ENCODE measurements at regions not wholly inside any gene's neighbourhood (a gene's known extent, or its start where the extent isn't known, plus 50 kb on each side); places are given as distances from the start of the nearest gene placed in this dataset.

GRCh38 chr5:135176991-135177390 lies 143.0 kb upstream of the PITX1 start:
- H3K27me3 Mint-ChIP-seq (ENCODE audit: low read depth in 2 of 2) = peaks cover 9 to 14% of the 10 kb centered on the region in 2 donors
- WGBS (ENCODE audit: insufficient coverage) = 93% methylated on average over 7 of the region's 7 CpGs

GRCh38 chr5:135174315-135175096 lies 140.5 kb upstream of the PITX1 start:
- no peak overlapping the region for H3K27ac ChIP-seq (ENCODE audit: low read length)
- H3K4me3 Mint-ChIP-seq = no peak overlapping the region
- DNase-seq (no peak), ATAC-seq (no peak)
- 80% methylated on average over 8 of the region's 8 CpGs for WGBS (ENCODE audit: insufficient coverage)
- H3K4me1 Mint-ChIP-seq = no peaks in the 10 kb centered on the region
- H3K27ac Mint-ChIP-seq = no peak overlapping the region
- no peaks in the 10 kb centered on the region for H3K9me3 ChIP-seq (ENCODE audit: control insufficient read depth, insufficient read depth, low read length)
- H3K4me1 ChIP-seq (ENCODE audit: control insufficient read depth, insufficient read depth, low read length) = no peaks in the 10 kb centered on the region
- H3K27me3 ChIP-seq (ENCODE audit: control insufficient read depth, insufficient read depth, low read length) = no peaks in the 10 kb centered on the region
- no peaks in the 10 kb centered on the region for H3K9me3 Mint-ChIP-seq
- H3K36me3 Mint-ChIP-seq = no peaks in the 10 kb centered on the region
- H3K27me3 Mint-ChIP-seq (ENCODE audit: low read depth in 2 of 2) = peaks cover 17 to 23% of the 10 kb centered on the region in 2 donors
- intact Hi-C loops (cut with micrococcal nuclease) = no loop called here
- no peaks in the 10 kb centered on the region for H3K36me3 ChIP-seq (ENCODE audit: control insufficient read depth, insufficient read depth, low read length)
- H3K4me3 ChIP-seq (ENCODE audit: low read length) = no peak overlapping the region
- TF ChIP-seq CTCF (IDR thresholded peaks at IDR 0.05) = no peak

More at GRCh38 chr5:135176991-135177390, 143.0 kb upstream of the PITX1 start:
- H3K27ac Mint-ChIP-seq = no peak overlapping the region
- H3K9me3 Mint-ChIP-seq = no peaks in the 10 kb centered on the region
- intact Hi-C loops (cut with micrococcal nuclease) = no loop called here
- no peaks in the 10 kb centered on the region for H3K36me3 ChIP-seq (ENCODE audit: control insufficient read depth, insufficient read depth, low read length)
- no peaks in the 10 kb centered on the region for H3K27me3 ChIP-seq (ENCODE audit: control insufficient read depth, insufficient read depth, low read length)
- no peaks in the 10 kb centered on the region for H3K4me1 ChIP-seq (ENCODE audit: control insufficient read depth, insufficient read depth, low read length)
- H3K27ac ChIP-seq (ENCODE audit: low read length) = no peak overlapping the region
- no peak for ATAC-seq
- H3K4me3 Mint-ChIP-seq = no peak overlapping the region
- TF ChIP-seq CTCF (IDR thresholded peaks at IDR 0.05) = no peak
- H3K4me3 ChIP-seq (ENCODE audit: low read length) = no peak overlapping the region
- DNase-seq = no peak
- no peaks in the 10 kb centered on the region for H3K9me3 ChIP-seq (ENCODE audit: control insufficient read depth, insufficient read depth, low read length)
- no peaks in the 10 kb centered on the region for H3K36me3 Mint-ChIP-seq
- H3K4me1 Mint-ChIP-seq = no peaks in the 10 kb centered on the region

GRCh38 chr5:135173662-135174290 lies 139.7 kb upstream of the PITX1 start:
- no peak for TF ChIP-seq CTCF (IDR thresholded peaks at IDR 0.05)
- Mint-ChIP-seq H3K9me3 (no peaks in the 10 kb centered on the region), H3K4me1 (no peaks in the 10 kb centered on the region), H3K36me3 (no peaks in the 10 kb centered on the region), H3K27me3 (ENCODE audit: low read depth in 2 of 2) (peaks cover 16 to 25% of the 10 kb centered on the region in 2 donors), H3K27ac (no peak overlapping the region), H3K4me3 (no peak overlapping the region)
- Histone ChIP-seq H3K27me3 (ENCODE audit: control insufficient read depth, insufficient read depth, low read length) (no peaks in the 10 kb centered on the region), H3K4me1 (ENCODE audit: control insufficient read depth, insufficient read depth, low read length) (no peaks in the 10 kb centered on the region), H3K27ac (ENCODE audit: low read length) (no peak overlapping the region), H3K36me3 (ENCODE audit: control insufficient read depth, insufficient read depth, low read length) (no peaks in the 10 kb centered on the region), H3K4me3 (ENCODE audit: low read length) (no peak overlapping the region), H3K9me3 (ENCODE audit: control insufficient read depth, insufficient read depth, low read length) (no peaks in the 10 kb centered on the region)
- 77% methylated on average over 5 of the region's 6 CpGs for WGBS (ENCODE audit: insufficient coverage)
- DNase-seq (no peak), ATAC-seq (no peak)
- intact Hi-C loops (cut with micrococcal nuclease) = no loop called here
